MM.1S (cell line): ENCODE measurements at regions not wholly inside any gene's neighbourhood (a gene's known extent, or its start where the extent isn't known, plus 50 kb on each side); places are given as distances from the start of the nearest gene placed in this dataset.

Experiments used
- EZH2 ChIP-seq: fragments of 300-600 bp; sonication (generic); optimal IDR thresholded peaks from 2 replicates; pipeline ENCODE3; 2017; ENCODE audit warnings: low read depth, mild to moderate bottlenecking, antibody characterized with exemption, low read length, mixed read lengths
- EZH2phosphoT487 ChIP-seq: fragments of 300-600 bp; sonication (generic); IDR thresholded peaks from 2 replicates; pipeline ENCODE4 v1.6.1; 2018; ENCODE audit warnings: antibody characterized with exemption, low read length
- TF ChIP-seq, protein P1 (sequence below): fragments of 300-600 bp; sonication (generic); IDR thresholded peaks from 2 replicates; pipeline ENCODE4 v1.5.1; 2016; ENCODE audit warnings: antibody characterized with exemption, low read length, mixed read lengths

DNA sequence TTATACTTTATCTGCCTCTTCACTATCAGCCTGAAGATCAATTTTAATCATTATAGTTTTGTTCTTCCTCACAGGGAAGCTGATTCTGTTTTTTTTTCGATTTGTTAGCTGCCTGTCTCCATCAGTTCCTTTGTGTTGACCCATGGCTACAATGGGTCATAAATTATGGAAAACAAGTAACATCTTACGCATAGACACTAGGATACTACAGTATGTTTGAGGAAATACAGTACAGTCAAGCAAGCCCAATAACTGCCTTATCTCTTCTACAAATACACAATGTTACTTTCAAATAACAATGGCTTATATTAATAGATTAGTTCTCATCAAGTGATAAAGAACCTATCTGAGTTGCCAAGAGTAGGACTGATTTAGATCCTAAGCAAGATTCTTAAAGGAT, 160.5 kb upstream of the FREM1 start:
- TF ChIP-seq, protein P1, sequence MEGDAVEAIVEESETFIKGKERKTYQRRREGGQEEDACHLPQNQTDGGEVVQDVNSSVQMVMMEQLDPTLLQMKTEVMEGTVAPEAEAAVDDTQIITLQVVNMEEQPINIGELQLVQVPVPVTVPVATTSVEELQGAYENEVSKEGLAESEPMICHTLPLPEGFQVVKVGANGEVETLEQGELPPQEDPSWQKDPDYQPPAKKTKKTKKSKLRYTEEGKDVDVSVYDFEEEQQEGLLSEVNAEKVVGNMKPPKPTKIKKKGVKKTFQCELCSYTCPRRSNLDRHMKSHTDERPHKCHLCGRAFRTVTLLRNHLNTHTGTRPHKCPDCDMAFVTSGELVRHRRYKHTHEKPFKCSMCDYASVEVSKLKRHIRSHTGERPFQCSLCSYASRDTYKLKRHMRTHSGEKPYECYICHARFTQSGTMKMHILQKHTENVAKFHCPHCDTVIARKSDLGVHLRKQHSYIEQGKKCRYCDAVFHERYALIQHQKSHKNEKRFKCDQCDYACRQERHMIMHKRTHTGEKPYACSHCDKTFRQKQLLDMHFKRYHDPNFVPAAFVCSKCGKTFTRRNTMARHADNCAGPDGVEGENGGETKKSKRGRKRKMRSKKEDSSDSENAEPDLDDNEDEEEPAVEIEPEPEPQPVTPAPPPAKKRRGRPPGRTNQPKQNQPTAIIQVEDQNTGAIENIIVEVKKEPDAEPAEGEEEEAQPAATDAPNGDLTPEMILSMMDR, result no peak
- TF ChIP-seq EZH2 (no peak), EZH2phosphoT487 (no peak)
